ENCODE measurements at regions not wholly inside any gene's neighbourhood (a gene's known extent, or its start where the extent isn't known, plus 50 kb on each side); places are given as distances from the start of the nearest gene placed in this dataset.

GRCh38 chr22:47583959-47584562, 821.6 kb downstream of the TBC1D22A start:
- no CpG with 5 or more reads among the region's 2 CpGs for WGBS (ENCODE audit: insufficient coverage)
- no peak for ATAC-seq (ENCODE audit: low read depth)
- no peak overlapping the region for H3K9ac ChIP-seq (ENCODE audit: low read length)
- no peaks in the 10 kb centered on the region for H3K4me1 ChIP-seq (ENCODE audit: control insufficient read depth in 2 of 2, insufficient read depth in 2 of 2, low read length in 2 of 2)
- DNase-seq, result no peak
- Mint-ChIP-seq H3K4me1 (no peaks in the 10 kb centered on the region), H3K27ac (no peak overlapping the region), H3K4me3 (no peak overlapping the region), H3K27me3 (peaks cover 2% of the 10 kb centered on the region), H3K9me3 (ENCODE audit: insufficient read depth) (peaks cover 3% of the 10 kb centered on the region)
- H2AFZ ChIP-seq (ENCODE audit: insufficient read depth, low read depth, low read length, poor library complexity, severe bottlenecking), result no peak overlapping the region
- no peaks in the 10 kb centered on the region for H4K20me1 ChIP-seq (ENCODE audit: control insufficient read depth, insufficient read depth, low read length, poor library complexity, severe bottlenecking)
- CTCF ChIA-PET, result no interaction called here
- intact Hi-C loops (cut with micrococcal nuclease), result no loop called here
- H3K79me2 ChIP-seq (ENCODE audit: control insufficient read depth, insufficient read depth, low read length), result no peaks in the 10 kb centered on the region
- no peaks in the 10 kb centered on the region for H3K36me3 ChIP-seq (replicated peaks in 1 of 2; ENCODE audit: control extremely low read depth in 1 of 2, control insufficient read depth in 1 of 2, extremely low read depth in 1 of 2, insufficient read depth in 2 of 2, low read length in 1 of 2)
- TF ChIP-seq EZH2 (IDR thresholded peaks at IDR 0.05; ENCODE audit: borderline replicate concordance, insufficient read depth, low read depth, low read length, poor library complexity, severe bottlenecking), result no peak
- TF ChIP-seq, protein P1, sequence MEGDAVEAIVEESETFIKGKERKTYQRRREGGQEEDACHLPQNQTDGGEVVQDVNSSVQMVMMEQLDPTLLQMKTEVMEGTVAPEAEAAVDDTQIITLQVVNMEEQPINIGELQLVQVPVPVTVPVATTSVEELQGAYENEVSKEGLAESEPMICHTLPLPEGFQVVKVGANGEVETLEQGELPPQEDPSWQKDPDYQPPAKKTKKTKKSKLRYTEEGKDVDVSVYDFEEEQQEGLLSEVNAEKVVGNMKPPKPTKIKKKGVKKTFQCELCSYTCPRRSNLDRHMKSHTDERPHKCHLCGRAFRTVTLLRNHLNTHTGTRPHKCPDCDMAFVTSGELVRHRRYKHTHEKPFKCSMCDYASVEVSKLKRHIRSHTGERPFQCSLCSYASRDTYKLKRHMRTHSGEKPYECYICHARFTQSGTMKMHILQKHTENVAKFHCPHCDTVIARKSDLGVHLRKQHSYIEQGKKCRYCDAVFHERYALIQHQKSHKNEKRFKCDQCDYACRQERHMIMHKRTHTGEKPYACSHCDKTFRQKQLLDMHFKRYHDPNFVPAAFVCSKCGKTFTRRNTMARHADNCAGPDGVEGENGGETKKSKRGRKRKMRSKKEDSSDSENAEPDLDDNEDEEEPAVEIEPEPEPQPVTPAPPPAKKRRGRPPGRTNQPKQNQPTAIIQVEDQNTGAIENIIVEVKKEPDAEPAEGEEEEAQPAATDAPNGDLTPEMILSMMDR (IDR thresholded peaks at IDR 0.05), result no peak
- peaks cover 0 to 8% (median 8%) of the 10 kb centered on the region in 3 donors for H3K9me3 ChIP-seq (ENCODE audit: control extremely low read depth in 1 of 3, control insufficient read depth in 2 of 3, insufficient read depth in 1 of 3, low read length in 2 of 3)
- POLR2A ChIA-PET, result no interaction called here
- H3K27ac ChIP-seq (ENCODE audit: low read length in 2 of 2), result no peak overlapping the region
- H3K4me3 ChIP-seq (ENCODE audit: control extremely low read depth in 1 of 5, extremely low read depth in 1 of 5, insufficient read depth in 1 of 5, low read depth in 2 of 5, low read length in 4 of 5), result no peak overlapping the region
- H3K4me2 ChIP-seq (replicated peaks; ENCODE audit: low read depth, low read length, poor library complexity, severe bottlenecking), result no peak overlapping the region
- no peaks in the 10 kb centered on the region for H3K27me3 ChIP-seq (replicated peaks in 1 of 4; ENCODE audit: control extremely low read depth in 1 of 4, control insufficient read depth in 3 of 4, insufficient read depth in 4 of 4, low read length in 3 of 4)

DNA sequence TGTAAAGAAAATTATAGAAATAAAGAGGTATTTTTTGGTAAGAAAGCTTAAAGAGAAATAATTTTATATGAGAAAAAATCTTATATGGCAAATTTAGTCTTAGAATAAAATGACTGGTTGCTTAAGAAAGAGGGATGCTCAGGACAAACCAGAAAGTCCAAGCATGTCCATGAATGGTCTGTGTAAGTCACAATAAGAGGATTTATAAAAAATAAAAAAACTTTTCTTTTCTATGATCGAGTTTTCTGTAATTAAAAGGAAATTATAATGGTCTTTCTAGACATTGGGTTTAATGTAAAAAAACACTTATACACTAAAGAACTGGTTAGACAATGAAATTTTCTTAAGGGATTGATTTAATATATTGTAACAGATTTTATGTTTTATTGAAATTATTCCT, 819.6 kb downstream of the TBC1D22A start:
- intact Hi-C loops (cut with micrococcal nuclease), result no loop called here
- WGBS (ENCODE audit: insufficient coverage), result no CpG with 5 or more reads among the region's 1 CpG
- Mint-ChIP-seq H3K4me3 (no peak overlapping the region), H3K27ac (no peak overlapping the region), H3K27me3 (peaks cover 8% of the 10 kb centered on the region), H3K4me1 (no peaks in the 10 kb centered on the region), H3K9me3 (ENCODE audit: insufficient read depth) (peaks cover 3% of the 10 kb centered on the region)
- ATAC-seq (ENCODE audit: low read depth) (no peak), DNase-seq (no peak)
- H3K27ac ChIP-seq (ENCODE audit: low read length in 2 of 2), result no peak overlapping the region
- H3K4me2 ChIP-seq (replicated peaks; ENCODE audit: low read depth, low read length, poor library complexity, severe bottlenecking), result no peak overlapping the region
- H2AFZ ChIP-seq (ENCODE audit: insufficient read depth, low read depth, low read length, poor library complexity, severe bottlenecking), result no peak overlapping the region
- POLR2A ChIA-PET, result no interaction called here
- no peak overlapping the region for H3K4me3 ChIP-seq (ENCODE audit: control extremely low read depth in 1 of 5, extremely low read depth in 1 of 5, insufficient read depth in 1 of 5, low read depth in 2 of 5, low read length in 4 of 5)
- peaks cover 0 to 8% (median 3%) of the 10 kb centered on the region in 3 donors for H3K9me3 ChIP-seq (ENCODE audit: control extremely low read depth in 1 of 3, control insufficient read depth in 2 of 3, insufficient read depth in 1 of 3, low read length in 2 of 3)
- H3K4me1 ChIP-seq (ENCODE audit: control insufficient read depth in 2 of 2, insufficient read depth in 2 of 2, low read length in 2 of 2), result no peaks in the 10 kb centered on the region
- H4K20me1 ChIP-seq (ENCODE audit: control insufficient read depth, insufficient read depth, low read length, poor library complexity, severe bottlenecking), result no peaks in the 10 kb centered on the region
- H3K79me2 ChIP-seq (ENCODE audit: control insufficient read depth, insufficient read depth, low read length), result no peaks in the 10 kb centered on the region
- no peaks in the 10 kb centered on the region for H3K36me3 ChIP-seq (replicated peaks in 1 of 2; ENCODE audit: control extremely low read depth in 1 of 2, control insufficient read depth in 1 of 2, extremely low read depth in 1 of 2, insufficient read depth in 2 of 2, low read length in 1 of 2)
- no peak overlapping the region for H3K9ac ChIP-seq (ENCODE audit: low read length)
- H3K27me3 ChIP-seq (replicated peaks in 1 of 4; ENCODE audit: control extremely low read depth in 1 of 4, control insufficient read depth in 3 of 4, insufficient read depth in 4 of 4, low read length in 3 of 4), result no peaks in the 10 kb centered on the region
- TF ChIP-seq EZH2 (IDR thresholded peaks at IDR 0.05; ENCODE audit: borderline replicate concordance, insufficient read depth, low read depth, low read length, poor library complexity, severe bottlenecking), result no peak
- TF ChIP-seq, protein P1 (IDR thresholded peaks at IDR 0.05), result no peak
- CTCF ChIA-PET, result no interaction called here
